SW480 (cell line): ENCODE measurements at regions not wholly inside any gene's neighbourhood (a gene's known extent, or its start where the extent isn't known, plus 50 kb on each side); places are given as distances from the start of the nearest gene placed in this dataset.
"Not testable (repeated sequence)": the region's sequence is repeated elsewhere in the genome, so short reads cannot be mapped to it uniquely, and the experiment has no call there.

Source experiments
- DNase-seq: peaks from one replicate; pipeline ENCODE4 v3.0.0-alpha.2; 2016; ENCODE audit warnings: low spot score

- not testable (repeated sequence) for DNase-seq
These were observed 260.2 kb downstream of the CEMIP2 start for GRCh38 chr9:71508141-71508540.

GRCh38 chr9:71506821-71507220 is 261.5 kb downstream of the CEMIP2 start:
- no peak for DNase-seq

GRCh38 chr9:71504636-71505035 is 263.7 kb downstream of the CEMIP2 start:
- DNase-seq, result no peak

GRCh38 chr9:71498691-71499090 is 269.6 kb downstream of the CEMIP2 start:
- no peak for DNase-seq

GRCh38 chr9:71490810-71491209 is 277.5 kb downstream of the CEMIP2 start:
- peak; percentile 3 for DNase-seq

- peak; percentile 4 for DNase-seq
These were observed 281.3 kb downstream of the CEMIP2 start for GRCh38 chr9:71487061-71487460.

- DNase-seq, result no peak
These were observed 283.0 kb downstream of the CEMIP2 start for GRCh38 chr9:71485326-71485725.

GRCh38 chr9:71483436-71483835 is 284.9 kb downstream of the CEMIP2 start:
- no peak for DNase-seq

GRCh38 chr9:71479621-71480020 is 288.7 kb downstream of the CEMIP2 start:
- DNase-seq, result no peak

- no peak for DNase-seq
These were observed 295.9 kb downstream of the CEMIP2 start for GRCh38 chr9:71472400-71472799.

GRCh38 chr9:71465392-71465791 is 302.9 kb downstream of the CEMIP2 start:
- DNase-seq, result no peak

GRCh38 chr9:71459082-71459481 is 309.2 kb downstream of the CEMIP2 start:
- no peak for DNase-seq

- DNase-seq, result peak; percentile 67
These were observed 321.6 kb downstream of the CEMIP2 start for GRCh38 chr9:71446473-71447411.

- DNase-seq, result no peak
These were observed 322.2 kb downstream of the CEMIP2 start for GRCh38 chr9:71446106-71446472.

- no peak for DNase-seq
These were observed 321.5 kb upstream of the TRPM3 start for GRCh38 chr9:71442937-71443336.

GRCh38 chr9:71441266-71441665 is 319.8 kb upstream of the TRPM3 start:
- DNase-seq, result no peak

- DNase-seq, result no peak
These were observed 310.5 kb upstream of the TRPM3 start for GRCh38 chr9:71431931-71432330.

- DNase-seq, result not testable (repeated sequence)
These were observed 285.9 kb upstream of the TRPM3 start for GRCh38 chr9:71407341-71407740.

- no peak for DNase-seq
These were observed 281.7 kb upstream of the TRPM3 start for GRCh38 chr9:71403106-71403505.

GRCh38 chr9:71393005-71393404 is 271.6 kb upstream of the TRPM3 start:
- no peak for DNase-seq

GRCh38 chr9:71384343-71384742 is 262.9 kb upstream of the TRPM3 start:
- DNase-seq, result no peak

GRCh38 chr9:71383308-71383940 is 262.0 kb upstream of the TRPM3 start:
- no peak for DNase-seq

GRCh38 chr9:71368157-71368556 is 246.7 kb upstream of the TRPM3 start:
- no peak for DNase-seq
